ENCODE measurements at regions not wholly inside any gene's neighbourhood (a gene's known extent, or its start where the extent isn't known, plus 50 kb on each side); places are given as distances from the start of the nearest gene placed in this dataset.
"Not testable (repeated sequence)": the region's sequence is repeated elsewhere in the genome, so short reads cannot be mapped to it uniquely, and the experiment has no call there.

- DNase-seq (ENCODE audit: low spot score) = not testable (repeated sequence)
These were observed 1085.7 kb downstream of the TYW1 start for GRCh38 chr7:68082066-68082960.

GRCh38 chr7:68082961-68083657 is 1086.5 kb downstream of the TYW1 start:
- DNase-seq (ENCODE audit: low spot score) = not testable (repeated sequence)

GRCh38 chr7:68087401-68087800 is 1090.8 kb downstream of the TYW1 start:
- DNase-seq (ENCODE audit: low spot score) = no peak

GRCh38 chr7:68088879-68089278 is 1092.2 kb downstream of the TYW1 start:
- DNase-seq (ENCODE audit: low spot score) = no peak

- DNase-seq (ENCODE audit: low spot score) = not testable (repeated sequence)
These were observed 1093.6 kb downstream of the TYW1 start for GRCh38 chr7:68090256-68090655.

GRCh38 chr7:68103319-68103718 is 1106.7 kb downstream of the TYW1 start:
- no peak for DNase-seq (ENCODE audit: low spot score)

- DNase-seq (ENCODE audit: low spot score) = no peak
These were observed 1110.6 kb downstream of the TYW1 start for GRCh38 chr7:68107261-68107660.

- DNase-seq (ENCODE audit: low spot score) = no peak
These were observed 1111.3 kb downstream of the TYW1 start for GRCh38 chr7:68107968-68108367.

GRCh38 chr7:68109299-68109698 is 1112.7 kb downstream of the TYW1 start:
- DNase-seq (ENCODE audit: low spot score) = no peak

GRCh38 chr7:68119411-68119810 is 1122.8 kb downstream of the TYW1 start:
- DNase-seq (ENCODE audit: low spot score) = no peak

- DNase-seq (ENCODE audit: low spot score) = no peak
These were observed 1124.4 kb downstream of the TYW1 start for GRCh38 chr7:68121056-68121455.

- DNase-seq (ENCODE audit: low spot score) = no peak
These were observed 1125.0 kb downstream of the TYW1 start for GRCh38 chr7:68121655-68122054.

- no peak for DNase-seq (ENCODE audit: low spot score)
These were observed 1126.2 kb downstream of the TYW1 start for GRCh38 chr7:68122801-68123200.

- no peak for DNase-seq (ENCODE audit: low spot score)
These were observed 1128.5 kb downstream of the TYW1 start for GRCh38 chr7:68125168-68125567.

- DNase-seq (ENCODE audit: low spot score) = no peak
These were observed 1136.4 kb downstream of the TYW1 start for GRCh38 chr7:68133045-68133444.

- no peak for DNase-seq (ENCODE audit: low spot score)
These were observed 1146.7 kb downstream of the TYW1 start for GRCh38 chr7:68143345-68143744.

- DNase-seq (ENCODE audit: low spot score) = no peak
These were observed 1150.3 kb downstream of the TYW1 start for GRCh38 chr7:68146983-68147382.

- no peak for DNase-seq (ENCODE audit: low spot score)
These were observed 1151.1 kb downstream of the TYW1 start for GRCh38 chr7:68147614-68148238.

GRCh38 chr7:68148440-68148839 is 1151.8 kb downstream of the TYW1 start:
- DNase-seq (ENCODE audit: low spot score) = no peak

- no peak for DNase-seq (ENCODE audit: low spot score)
These were observed 1155.6 kb downstream of the TYW1 start for GRCh38 chr7:68152205-68152604.

GRCh38 chr7:68155676-68156075 is 1159.0 kb downstream of the TYW1 start:
- DNase-seq (ENCODE audit: low spot score) = no peak

GRCh38 chr7:68158686-68159295 is 1162.2 kb downstream of the TYW1 start:
- DNase-seq (ENCODE audit: low spot score) = no peak

Measured in umbilical cord (tissue), 1 donor.